C4-2B (cell line): ENCODE measurements at regions not wholly inside any gene's neighbourhood (a gene's known extent, or its start where the extent isn't known, plus 50 kb on each side); places are given as distances from the start of the nearest gene placed in this dataset.

Source experiments
- H3K27ac ChIP-seq: fragments of 450-650 bp; 2 replicates; pipeline ENCODE4 v1.5.1; 2017
- ZFX ChIP-seq: fragments of 450-650 bp; IDR thresholded peaks from 2 replicates; pipeline ENCODE4 v1.6.1; 2017
- TF ChIP-seq, protein P1 (sequence below): fragments of 450-650 bp; conservative IDR thresholded peaks from 2 replicates; pipeline ENCODE4 v1.5.1; 2017; ENCODE audit warnings: mild to moderate bottlenecking

DNA sequence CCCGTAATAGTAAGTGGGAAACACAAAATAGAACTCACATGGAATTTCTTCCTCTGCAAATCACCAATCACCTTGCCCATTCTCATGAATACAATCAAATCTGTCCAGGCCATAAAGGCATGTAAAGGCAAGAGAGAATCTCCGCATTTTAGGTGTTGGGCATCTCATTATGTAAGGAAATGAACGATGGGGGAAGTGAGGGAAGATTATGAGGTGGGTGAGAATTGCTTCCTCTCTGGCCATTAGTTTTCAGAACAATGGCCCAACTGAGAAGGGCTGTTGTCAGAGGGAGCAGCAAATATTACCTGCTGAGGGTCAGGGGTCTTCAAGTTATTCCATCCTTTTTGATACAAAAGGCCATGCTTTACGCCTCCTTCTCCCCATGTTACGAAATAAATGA, 455.1 kb downstream of the ARHGEF28 start:
- TF ChIP-seq, protein P1, sequence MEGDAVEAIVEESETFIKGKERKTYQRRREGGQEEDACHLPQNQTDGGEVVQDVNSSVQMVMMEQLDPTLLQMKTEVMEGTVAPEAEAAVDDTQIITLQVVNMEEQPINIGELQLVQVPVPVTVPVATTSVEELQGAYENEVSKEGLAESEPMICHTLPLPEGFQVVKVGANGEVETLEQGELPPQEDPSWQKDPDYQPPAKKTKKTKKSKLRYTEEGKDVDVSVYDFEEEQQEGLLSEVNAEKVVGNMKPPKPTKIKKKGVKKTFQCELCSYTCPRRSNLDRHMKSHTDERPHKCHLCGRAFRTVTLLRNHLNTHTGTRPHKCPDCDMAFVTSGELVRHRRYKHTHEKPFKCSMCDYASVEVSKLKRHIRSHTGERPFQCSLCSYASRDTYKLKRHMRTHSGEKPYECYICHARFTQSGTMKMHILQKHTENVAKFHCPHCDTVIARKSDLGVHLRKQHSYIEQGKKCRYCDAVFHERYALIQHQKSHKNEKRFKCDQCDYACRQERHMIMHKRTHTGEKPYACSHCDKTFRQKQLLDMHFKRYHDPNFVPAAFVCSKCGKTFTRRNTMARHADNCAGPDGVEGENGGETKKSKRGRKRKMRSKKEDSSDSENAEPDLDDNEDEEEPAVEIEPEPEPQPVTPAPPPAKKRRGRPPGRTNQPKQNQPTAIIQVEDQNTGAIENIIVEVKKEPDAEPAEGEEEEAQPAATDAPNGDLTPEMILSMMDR, result no peak
- no peak for TF ChIP-seq ZFX
- no peak overlapping the region for H3K27ac ChIP-seq

DNA sequence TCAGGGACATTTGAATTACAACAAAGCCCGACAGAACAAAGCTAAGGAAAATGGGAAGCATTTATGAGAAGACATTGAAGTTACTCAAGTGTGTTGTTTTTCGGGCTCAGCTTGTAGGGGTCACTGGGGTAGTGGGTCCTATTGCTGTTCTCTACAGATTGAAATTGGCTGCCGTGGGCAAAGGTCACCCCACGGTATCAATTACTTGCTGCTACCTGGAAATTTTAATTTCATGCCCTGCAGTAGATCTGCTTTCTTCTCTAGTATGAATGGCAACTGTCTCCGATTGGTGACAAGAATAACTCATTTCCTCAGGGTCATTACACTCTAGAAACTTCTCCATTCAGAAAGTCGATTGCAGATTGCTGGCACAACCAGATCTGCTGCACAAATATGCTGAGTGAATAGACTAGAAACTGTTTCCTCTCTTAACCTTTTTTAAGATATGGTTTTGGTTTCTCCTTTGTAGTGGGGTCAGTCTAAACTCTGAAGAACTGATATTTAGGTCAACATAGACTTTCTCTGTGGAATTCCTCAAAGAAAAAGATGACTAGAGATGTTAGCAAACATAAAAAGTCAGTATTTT, 454.1 kb downstream of the ARHGEF28 start:
- H3K27ac ChIP-seq, result no peak overlapping the region
- TF ChIP-seq, protein P1, result no peak
- no peak for TF ChIP-seq ZFX

DNA sequence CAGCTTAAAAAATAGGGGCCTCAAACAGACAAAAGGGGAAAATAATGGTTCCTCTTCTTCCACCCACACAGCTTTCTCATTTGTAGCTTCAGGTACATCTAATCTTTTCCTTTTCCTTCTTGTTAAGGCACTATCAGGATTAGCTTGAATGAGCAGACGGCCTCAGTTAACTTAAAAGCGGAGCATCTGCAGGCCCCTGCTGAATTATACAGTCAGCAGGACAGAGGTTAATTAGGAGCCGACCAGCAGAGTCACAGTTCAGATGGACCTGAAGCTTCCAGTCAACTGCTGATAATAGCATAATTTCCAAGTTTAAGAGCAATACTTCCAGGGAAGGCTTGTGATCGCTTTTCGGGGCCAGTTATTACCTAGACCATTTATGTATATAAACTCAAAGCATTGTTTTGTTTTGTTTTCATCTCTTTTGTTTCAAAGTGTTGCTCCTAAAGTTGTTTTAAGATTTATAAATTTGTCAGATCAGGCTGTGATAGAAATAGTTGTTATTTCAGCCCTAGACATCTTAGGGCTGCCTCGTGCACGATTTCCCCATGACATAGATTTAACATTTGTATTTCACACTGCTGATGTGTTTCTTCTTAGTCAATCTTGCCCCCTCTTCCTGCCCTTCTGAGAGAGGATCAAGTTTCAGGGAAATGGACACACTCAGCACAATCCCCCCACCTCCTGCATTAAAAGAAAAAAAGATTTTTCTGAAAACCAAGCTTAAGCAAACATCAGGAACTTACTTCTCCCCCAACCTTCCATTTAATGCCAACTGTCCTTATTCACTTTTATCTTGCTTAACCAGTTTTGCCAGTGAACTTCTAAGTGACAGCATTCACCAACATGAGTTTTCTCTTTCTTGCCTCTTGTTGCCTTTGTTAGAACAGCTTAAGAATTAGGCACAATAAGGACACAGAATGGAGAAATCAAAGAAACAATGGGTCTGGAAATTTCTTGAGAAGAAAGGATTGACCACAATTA, 449.8 kb downstream of the ARHGEF28 start:
- H3K27ac ChIP-seq, result peak overlapping the region; percentile 89

DNA sequence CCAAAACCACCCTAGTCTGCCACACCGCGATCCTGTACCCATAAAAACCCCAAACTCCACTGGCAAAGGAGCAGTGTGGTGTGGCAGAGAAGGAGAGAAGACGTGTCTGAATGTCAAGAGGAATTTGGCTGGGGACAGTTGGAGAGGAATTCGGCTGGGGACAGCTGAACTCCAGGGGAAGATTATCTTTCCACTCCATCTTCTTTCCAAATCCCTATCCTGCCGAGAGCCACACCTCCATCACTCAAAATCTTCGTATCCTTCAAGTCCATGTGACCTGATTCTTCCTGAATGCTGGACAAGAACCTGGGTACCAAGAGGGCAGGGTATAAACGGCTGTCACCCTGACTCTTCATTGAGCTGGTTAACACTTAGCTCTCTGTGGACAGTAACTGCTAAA, 448.1 kb downstream of the ARHGEF28 start:
- peak overlapping the region; percentile 55 for H3K27ac ChIP-seq
- TF ChIP-seq, protein P1, result no peak
- TF ChIP-seq ZFX, result no peak

More for the DNA sequence above, 449.8 kb downstream of the ARHGEF28 start:
- no peak for TF ChIP-seq ZFX
- TF ChIP-seq, protein P1, result no peak

DNA sequence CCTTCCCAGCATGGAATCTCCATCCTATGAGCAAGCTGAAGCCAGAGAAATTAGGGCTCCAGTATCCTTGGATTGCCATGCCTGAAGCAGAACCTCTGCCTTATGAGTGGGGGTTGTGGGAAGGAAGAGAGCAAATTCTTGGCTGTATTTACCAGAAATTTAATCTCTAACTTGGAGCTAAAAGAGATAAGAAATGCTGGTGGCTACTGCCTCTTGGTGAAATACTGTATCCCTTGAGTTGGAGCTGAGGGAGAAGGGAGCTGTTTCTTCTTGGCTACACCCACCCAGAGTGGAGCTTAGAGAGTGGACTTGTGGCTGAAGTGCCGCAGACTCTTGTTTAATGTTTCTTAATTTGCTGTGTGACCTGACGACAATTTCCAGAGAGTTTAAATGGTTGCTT, 447.3 kb downstream of the ARHGEF28 start:
- H3K27ac ChIP-seq, result peak overlapping the region; percentile 55; the same call in 1 of the 2 replicates
- no peak for TF ChIP-seq ZFX
- TF ChIP-seq, protein P1, result no peak

DNA sequence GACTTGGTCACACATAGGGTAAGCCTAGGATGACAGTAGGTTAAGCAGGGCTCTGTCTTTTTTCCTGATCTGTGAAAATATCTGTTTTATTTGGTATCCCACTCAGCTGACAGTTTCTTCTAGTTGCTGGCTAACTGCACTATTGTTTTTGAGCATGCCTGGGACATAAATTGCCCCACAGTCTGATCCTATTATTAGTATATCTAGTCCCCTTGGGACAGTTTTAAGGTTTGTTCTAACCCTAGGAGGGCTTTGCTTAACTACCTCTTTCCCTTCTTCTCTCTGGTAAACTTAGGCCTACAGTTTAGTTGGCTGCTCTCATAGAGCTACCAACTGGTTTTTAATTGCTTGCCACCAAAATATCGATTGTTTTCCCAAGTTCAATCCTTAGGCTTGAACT, 446.6 kb downstream of the ARHGEF28 start:
- H3K27ac ChIP-seq, result no peak overlapping the region; the same call in 1 of the 2 replicates
- no peak for TF ChIP-seq ZFX
- TF ChIP-seq, protein P1, result no peak

DNA sequence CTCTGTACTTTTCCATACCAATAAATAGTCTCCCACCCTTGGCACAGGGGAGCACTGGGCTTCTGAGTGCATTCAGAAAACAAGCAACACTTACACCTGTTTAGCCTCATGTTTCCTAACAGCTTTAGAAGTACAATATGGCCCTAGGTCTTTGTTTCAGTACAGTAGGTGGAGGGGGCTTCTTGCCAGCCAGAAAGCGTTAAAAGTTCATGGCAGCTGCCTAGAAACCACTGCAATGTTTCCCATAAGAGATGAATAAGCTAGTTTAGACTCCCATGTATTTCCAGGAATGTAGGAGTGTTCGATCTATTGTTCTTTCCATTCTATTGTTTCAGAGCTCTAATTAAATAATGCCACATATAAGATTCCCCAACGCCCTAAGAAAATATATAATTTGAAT, 444.8 kb downstream of the ARHGEF28 start:
- H3K27ac ChIP-seq, result no peak overlapping the region
- TF ChIP-seq, protein P1, result no peak
- no peak for TF ChIP-seq ZFX
